GM12875 (cell line): ENCODE measurements at regions not wholly inside any gene's neighbourhood (a gene's known extent, or its start where the extent isn't known, plus 50 kb on each side); places are given as distances from the start of the nearest gene placed in this dataset.
"Not testable (repeated sequence)": the region's sequence is repeated elsewhere in the genome, so short reads cannot be mapped to it uniquely, and the experiment has no call there.

Source experiments
- H3K4me3 ChIP-seq: one replicate; pipeline ENCODE4 v1.5.1; 2011; ENCODE audit warnings: low read depth, low read length, control low read depth
- TF ChIP-seq, protein P1 (sequence below): IDR thresholded peaks from 2 replicates; pipeline ENCODE4 v1.5.1; 2011; ENCODE audit warnings: low read depth, mild to moderate bottlenecking, control low read depth, inconsistent platforms, low read length, moderate library complexity, borderline replicate concordance; ENCODE audit not compliant: insufficient read depth

DNA sequence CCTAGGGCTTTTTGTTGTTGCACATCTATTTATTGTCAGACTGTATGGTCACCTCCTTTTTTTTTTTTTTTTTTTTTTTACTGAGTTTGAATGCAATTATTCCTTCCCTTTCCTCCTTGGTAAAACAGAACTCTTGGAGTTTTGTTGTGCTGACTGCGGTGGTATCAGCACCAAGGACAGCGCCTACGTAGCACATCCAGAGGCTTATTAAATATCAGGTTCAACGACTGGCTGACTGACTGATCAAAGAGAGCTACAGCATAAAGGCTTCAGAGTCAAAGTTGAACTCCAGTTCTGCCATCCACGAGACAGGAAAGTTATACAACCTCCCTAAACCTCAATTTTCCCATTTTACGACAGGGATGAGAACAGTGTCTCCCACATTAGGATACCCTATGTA, 86.1 kb upstream of the RBFOX1 start:
- H3K4me3 ChIP-seq = no peak overlapping the region
- TF ChIP-seq, protein P1, sequence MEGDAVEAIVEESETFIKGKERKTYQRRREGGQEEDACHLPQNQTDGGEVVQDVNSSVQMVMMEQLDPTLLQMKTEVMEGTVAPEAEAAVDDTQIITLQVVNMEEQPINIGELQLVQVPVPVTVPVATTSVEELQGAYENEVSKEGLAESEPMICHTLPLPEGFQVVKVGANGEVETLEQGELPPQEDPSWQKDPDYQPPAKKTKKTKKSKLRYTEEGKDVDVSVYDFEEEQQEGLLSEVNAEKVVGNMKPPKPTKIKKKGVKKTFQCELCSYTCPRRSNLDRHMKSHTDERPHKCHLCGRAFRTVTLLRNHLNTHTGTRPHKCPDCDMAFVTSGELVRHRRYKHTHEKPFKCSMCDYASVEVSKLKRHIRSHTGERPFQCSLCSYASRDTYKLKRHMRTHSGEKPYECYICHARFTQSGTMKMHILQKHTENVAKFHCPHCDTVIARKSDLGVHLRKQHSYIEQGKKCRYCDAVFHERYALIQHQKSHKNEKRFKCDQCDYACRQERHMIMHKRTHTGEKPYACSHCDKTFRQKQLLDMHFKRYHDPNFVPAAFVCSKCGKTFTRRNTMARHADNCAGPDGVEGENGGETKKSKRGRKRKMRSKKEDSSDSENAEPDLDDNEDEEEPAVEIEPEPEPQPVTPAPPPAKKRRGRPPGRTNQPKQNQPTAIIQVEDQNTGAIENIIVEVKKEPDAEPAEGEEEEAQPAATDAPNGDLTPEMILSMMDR = no peak

DNA sequence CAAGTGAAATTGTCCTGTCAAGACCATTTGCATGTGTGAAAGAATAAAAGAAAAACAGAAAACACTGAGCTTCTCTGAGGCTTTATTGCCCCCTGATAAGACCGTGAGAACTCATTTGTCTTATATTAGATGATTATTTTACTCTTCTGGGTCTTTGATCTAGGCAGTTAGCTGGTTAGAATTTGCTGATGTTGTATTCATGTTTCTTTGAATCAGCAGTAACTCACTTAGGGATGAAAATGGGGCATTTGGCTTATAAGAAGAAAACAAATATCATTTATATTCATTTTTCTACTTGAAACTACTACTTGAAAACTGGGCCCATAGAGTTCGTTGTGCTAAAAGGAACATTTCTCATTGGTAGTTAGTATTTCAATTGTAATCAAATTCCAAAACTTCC, 93.1 kb upstream of the RBFOX1 start:
- H3K4me3 ChIP-seq = no peak overlapping the region
- TF ChIP-seq, protein P1 = no peak

DNA sequence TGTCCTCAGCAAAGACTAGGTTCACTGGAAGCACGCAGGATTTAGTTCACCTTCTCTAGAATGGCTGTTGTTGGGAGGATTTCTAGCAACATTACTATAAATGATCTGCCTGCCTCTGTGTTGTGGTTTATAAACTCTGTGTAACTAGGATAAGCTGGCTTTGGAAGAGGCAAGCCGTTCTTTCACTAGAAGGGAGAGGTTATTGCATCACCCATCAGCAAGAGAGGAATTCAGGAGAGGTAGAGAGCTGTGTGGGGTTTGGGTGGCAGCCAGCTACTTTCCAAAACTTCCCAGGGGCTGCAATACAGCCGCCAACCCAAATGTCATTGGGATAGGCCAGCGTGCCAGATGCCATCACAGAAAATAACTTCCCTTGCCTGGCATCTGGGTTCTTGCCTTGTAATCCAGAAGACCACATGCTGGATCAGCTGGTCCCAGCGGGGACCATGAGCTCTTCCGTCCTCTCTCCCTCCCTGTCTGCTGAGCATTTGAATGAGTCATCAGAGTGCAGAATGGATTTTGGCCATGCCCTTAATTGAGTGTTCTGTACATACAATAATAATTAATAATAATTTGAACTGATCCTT, 95.7 kb upstream of the RBFOX1 start:
- H3K4me3 ChIP-seq = no peak overlapping the region
- TF ChIP-seq, protein P1 = no peak

DNA sequence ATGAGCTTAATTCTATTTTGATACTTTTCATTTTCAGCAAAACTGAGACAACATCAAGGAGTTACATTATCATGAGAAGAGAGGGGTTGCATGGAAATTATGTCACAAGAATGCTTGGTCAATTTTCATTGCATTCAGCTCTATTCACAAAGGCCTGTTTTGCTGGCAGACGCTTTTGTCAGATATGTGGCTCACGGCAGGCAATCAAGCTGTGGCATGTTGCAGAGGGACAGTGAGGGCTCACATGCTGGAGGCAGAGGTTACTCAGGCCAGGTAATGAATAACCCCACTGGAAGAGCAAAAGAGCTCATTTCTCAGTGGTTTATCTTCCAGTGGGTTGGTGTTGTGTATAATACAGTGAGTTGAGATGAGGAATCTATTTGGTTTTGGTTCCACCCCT, 98.7 kb upstream of the RBFOX1 start:
- TF ChIP-seq, protein P1 = no peak
- H3K4me3 ChIP-seq = no peak overlapping the region

DNA sequence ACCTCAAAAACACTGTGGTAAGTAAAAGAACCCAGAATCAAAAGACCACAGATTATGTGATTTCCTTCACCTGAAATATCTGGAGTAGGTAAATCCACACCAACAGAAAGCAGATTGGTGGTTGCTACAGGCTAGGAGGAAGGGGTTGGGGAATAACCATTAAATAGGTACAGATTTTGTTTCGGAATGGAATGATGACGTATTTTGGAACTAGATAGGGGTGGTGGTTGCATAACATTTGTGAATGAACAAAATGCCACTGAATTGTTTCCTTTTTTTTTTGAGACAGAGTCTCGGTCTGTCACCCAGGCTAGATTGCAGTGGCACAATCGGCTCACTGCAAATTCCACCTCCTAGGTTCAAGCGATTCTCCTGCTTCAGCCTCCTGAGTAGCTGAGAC, 100.9 kb upstream of the RBFOX1 start:
- TF ChIP-seq, protein P1 = no peak
- H3K4me3 ChIP-seq = no peak overlapping the region

DNA sequence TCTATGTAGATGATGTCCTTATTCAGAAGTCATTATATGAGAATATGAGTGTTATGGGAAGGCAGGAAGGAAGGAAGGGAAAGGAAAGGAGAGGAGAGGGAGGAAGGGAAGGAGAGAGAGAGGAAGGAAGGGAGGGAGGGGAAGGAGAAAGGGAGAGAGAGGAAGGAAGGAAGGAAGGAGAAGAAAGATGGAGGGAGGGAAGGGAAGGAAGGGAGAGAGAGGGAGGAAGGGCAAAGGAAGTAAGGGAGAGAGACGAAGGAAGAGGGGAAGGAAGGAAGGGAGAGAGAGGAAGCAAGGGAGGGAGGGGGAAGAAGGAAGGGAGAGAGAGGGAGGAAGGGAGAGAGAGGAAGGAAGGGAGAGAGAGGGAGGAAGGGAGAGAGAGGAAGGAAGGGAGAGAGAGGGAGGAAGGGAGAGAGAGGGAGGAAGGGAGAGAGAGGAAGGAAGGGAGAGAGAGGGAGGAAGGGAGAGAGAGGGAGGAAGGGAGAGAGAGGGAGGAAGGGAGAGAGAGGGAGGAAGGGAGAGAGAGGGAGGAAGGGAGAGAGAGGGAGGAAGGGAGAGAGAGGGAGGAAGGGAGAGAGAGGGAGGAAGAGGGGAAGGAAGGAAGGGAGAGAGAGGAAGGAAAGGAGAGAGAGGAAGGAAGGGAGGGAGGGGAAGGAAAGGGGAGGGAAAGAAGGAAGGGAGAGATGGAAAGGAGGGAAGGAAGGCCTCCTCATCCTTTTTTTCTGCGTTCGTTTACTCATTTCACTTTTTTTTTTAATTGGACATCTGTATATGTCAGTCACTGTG, 103.0 kb upstream of the RBFOX1 start:
- not testable (repeated sequence) for H3K4me3 ChIP-seq

DNA sequence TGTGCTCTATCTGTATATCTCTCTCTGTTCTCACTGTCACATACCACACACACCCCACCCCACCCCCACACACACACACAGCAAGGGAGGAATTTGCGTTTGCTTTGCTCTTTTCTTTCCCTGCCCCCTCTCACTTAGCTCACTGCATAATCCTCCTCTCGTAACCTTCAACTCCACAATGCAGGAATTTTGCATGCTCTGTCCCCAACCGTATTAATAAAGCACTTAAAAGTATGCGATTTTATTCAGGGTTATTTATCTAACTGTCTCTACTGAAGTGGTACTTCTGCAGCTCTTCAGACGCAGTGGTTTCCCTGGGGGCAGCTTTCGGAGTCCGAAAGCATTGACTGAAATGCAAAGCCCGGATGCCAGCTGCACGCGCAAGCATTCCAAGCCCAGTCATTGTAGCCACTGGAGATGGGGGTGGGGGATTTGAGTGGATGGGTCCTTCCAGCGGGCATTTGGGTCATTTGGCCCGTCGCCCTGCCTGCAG, 105.4 kb upstream of the RBFOX1 start:
- no peak overlapping the region for H3K4me3 ChIP-seq

More for the DNA sequence above, 105.4 kb upstream of the RBFOX1 start:
- TF ChIP-seq, protein P1 = no peak
